Right lung (tissue), 2 donors: ENCODE measurements at regions not wholly inside any gene's neighbourhood (a gene's known extent, or its start where the extent isn't known, plus 50 kb on each side); places are given as distances from the start of the nearest gene placed in this dataset.
"Not testable (repeated sequence)": the region's sequence is repeated elsewhere in the genome, so short reads cannot be mapped to it uniquely, and the experiment has no call there.

Experiments
- DNase-seq, 2 donors: peaks; one replicate each; pipeline ENCODE4 v3.0.0-alpha.2; 2013

- DNase-seq: no peak
Observed at GRCh38 chr5:62097361-62097760, 208.6 kb upstream of the KIF2A start.

GRCh38 chr5:62100201-62100600 is 205.8 kb upstream of the KIF2A start:
- DNase-seq: no peak

GRCh38 chr5:62103863-62104262 is 202.1 kb upstream of the KIF2A start:
- DNase-seq: not testable (repeated sequence)

- DNase-seq: no peak
Observed at GRCh38 chr5:62111428-62111827, 194.6 kb upstream of the KIF2A start.

GRCh38 chr5:62112689-62113228 is 193.2 kb upstream of the KIF2A start:
- DNase-seq: no peak

- no peak for DNase-seq
Observed at GRCh38 chr5:62115014-62115413, 191.0 kb upstream of the KIF2A start.

GRCh38 chr5:62124266-62124665 is 181.7 kb upstream of the KIF2A start:
- no peak for DNase-seq

- DNase-seq: no peak
Observed at GRCh38 chr5:62126090-62126489, 179.9 kb upstream of the KIF2A start.

GRCh38 chr5:62127098-62127736 is 178.8 kb upstream of the KIF2A start:
- DNase-seq: no peak

GRCh38 chr5:62130107-62130506 is 175.9 kb upstream of the KIF2A start:
- DNase-seq: no peak

- no peak for DNase-seq
Observed at GRCh38 chr5:62132276-62132675, 173.7 kb upstream of the KIF2A start.

GRCh38 chr5:62133426-62133825 is 172.6 kb upstream of the KIF2A start:
- no peak for DNase-seq

- DNase-seq: no peak
Observed at GRCh38 chr5:62134811-62135210, 171.2 kb upstream of the KIF2A start.

- DNase-seq: no peak
Observed at GRCh38 chr5:62137628-62138027, 168.4 kb upstream of the KIF2A start.

GRCh38 chr5:62138607-62139006 is 167.4 kb upstream of the KIF2A start:
- DNase-seq: no peak

- DNase-seq: no peak
Observed at GRCh38 chr5:62139741-62140140, 166.3 kb upstream of the KIF2A start.

- no peak for DNase-seq
Observed at GRCh38 chr5:62142351-62142750, 163.7 kb upstream of the KIF2A start.

GRCh38 chr5:62143268-62144229 is 162.5 kb upstream of the KIF2A start:
- DNase-seq: peak; percentile 31 to 46

GRCh38 chr5:62144401-62145022 is 161.5 kb upstream of the KIF2A start:
- DNase-seq: no peak

GRCh38 chr5:62149879-62150278 is 156.1 kb upstream of the KIF2A start:
- no peak for DNase-seq

GRCh38 chr5:62152394-62153087 is 153.5 kb upstream of the KIF2A start:
- no peak for DNase-seq

- DNase-seq: no peak
Observed at GRCh38 chr5:62154758-62155157, 151.2 kb upstream of the KIF2A start.
